ENCODE measurements at regions not wholly inside any gene's neighbourhood (a gene's known extent, or its start where the extent isn't known, plus 50 kb on each side); places are given as distances from the start of the nearest gene placed in this dataset.

- Histone ChIP-seq H3K27me3 (ENCODE audit: insufficient read depth, poor library complexity, severe bottlenecking) (peaks cover 12% of the 10 kb centered on the region), H3K27ac (replicated peaks) (no peak overlapping the region), H3K4me3 (replicated peaks; ENCODE audit: insufficient read depth, low read length) (no peak overlapping the region)
- DNase-seq (ENCODE audit: low read depth in 1 of 2, low spot score in 1 of 2), result no peak
- TF ChIP-seq POLR2AphosphoS5 (IDR thresholded peaks at IDR 0.05; ENCODE audit: low read depth), result no peak
- no peak for TF ChIP-seq SPI1 (IDR thresholded peaks at IDR 0.05; ENCODE audit: borderline replicate concordance, low read depth)
- TF ChIP-seq REST (IDR thresholded peaks at IDR 0.05; ENCODE audit: insufficient replicate concordance, low read depth), result no peak
- TF ChIP-seq GABPA (IDR thresholded peaks at IDR 0.05; ENCODE audit: low read depth), result no peak
- no peak for TF ChIP-seq CTCF (IDR thresholded peaks at IDR 0.05; ENCODE audit: insufficient read depth, low read length)
Observed at GRCh38 chr12:98449584-98449983, 65.8 kb upstream of the TMPO start.

- Histone ChIP-seq H3K4me3 (replicated peaks; ENCODE audit: insufficient read depth, low read length) (no peak overlapping the region), H3K27me3 (ENCODE audit: insufficient read depth, poor library complexity, severe bottlenecking) (peaks cover 20% of the 10 kb centered on the region), H3K27ac (replicated peaks) (no peak overlapping the region)
- no peak for TF ChIP-seq CTCF (IDR thresholded peaks at IDR 0.05; ENCODE audit: insufficient read depth, low read length)
- no peak for TF ChIP-seq GABPA (IDR thresholded peaks at IDR 0.05; ENCODE audit: low read depth)
- TF ChIP-seq SPI1 (IDR thresholded peaks at IDR 0.05; ENCODE audit: borderline replicate concordance, low read depth), result no peak
- no peak for TF ChIP-seq REST (IDR thresholded peaks at IDR 0.05; ENCODE audit: insufficient replicate concordance, low read depth)
- no peak for TF ChIP-seq POLR2AphosphoS5 (IDR thresholded peaks at IDR 0.05; ENCODE audit: low read depth)
- no peak for DNase-seq (ENCODE audit: low read depth in 1 of 2, low spot score in 1 of 2)
Observed at GRCh38 chr12:98453070-98453469, 62.3 kb upstream of the TMPO start.

- no peak overlapping the region for H3K27ac ChIP-seq (replicated peaks)
- DNase-seq (ENCODE audit: low read depth in 1 of 2, low spot score in 1 of 2), result no peak
- H3K4me3 ChIP-seq (replicated peaks; ENCODE audit: insufficient read depth, low read length), result no peak overlapping the region
- H3K27me3 ChIP-seq (ENCODE audit: insufficient read depth, poor library complexity, severe bottlenecking), result peaks cover 20% of the 10 kb centered on the region
- TF ChIP-seq SPI1 (IDR thresholded peaks at IDR 0.05; ENCODE audit: borderline replicate concordance, low read depth) (no peak), POLR2AphosphoS5 (IDR thresholded peaks at IDR 0.05; ENCODE audit: low read depth) (no peak), GABPA (IDR thresholded peaks at IDR 0.05; ENCODE audit: low read depth) (no peak), REST (IDR thresholded peaks at IDR 0.05; ENCODE audit: insufficient replicate concordance, low read depth) (no peak), CTCF (IDR thresholded peaks at IDR 0.05; ENCODE audit: insufficient read depth, low read length) (no peak)
Observed at GRCh38 chr12:98453492-98453891, 61.9 kb upstream of the TMPO start.

All from HL-60 (cell line).